Tibial nerve (tissue), 4 donors: ENCODE measurements at regions not wholly inside any gene's neighbourhood (a gene's known extent, or its start where the extent isn't known, plus 50 kb on each side); places are given as distances from the start of the nearest gene placed in this dataset.

Source experiments
- EP300 ChIP-seq, 2 donors: sonication (generic); formaldehyde crosslinking; IDR thresholded peaks; one replicate each; pipeline ENCODE4 v1.6.1; 2017; ENCODE audit warnings: antibody characterized with exemption in 2 of 2, mild to moderate bottlenecking in 1 of 2
- TF ChIP-seq, protein P1 (sequence below), 5 experiments: fragments of 200-600 bp in 3 of 5; fragments of 450-650 bp in 2 of 5; sonication (generic) in 3 of 5; IDR thresholded peaks; one replicate each; pipeline ENCODE4 v1.5.1; 2016 to 2019; ENCODE audit warnings: antibody characterized with exemption in 5 of 5, mild to moderate bottlenecking in 3 of 5, moderate library complexity in 2 of 5

DNA sequence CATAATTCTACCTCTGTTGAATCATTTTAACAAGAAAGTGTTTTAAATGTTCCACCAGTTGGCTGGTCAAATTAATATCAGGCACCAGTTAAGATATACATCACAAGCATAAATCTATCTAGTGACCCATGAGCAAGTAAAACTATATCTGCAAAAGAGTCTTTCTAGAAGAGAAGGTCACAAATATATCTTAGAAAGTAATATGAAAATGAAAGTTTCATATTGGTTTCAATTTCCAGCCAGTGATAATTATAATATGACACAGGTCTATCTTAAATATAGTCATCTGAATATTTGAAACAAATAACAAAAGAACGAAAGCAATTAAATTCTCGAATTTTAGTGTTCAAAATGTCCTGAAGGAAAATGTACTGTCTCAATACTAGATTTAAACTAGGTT lies 282.5 kb upstream of the KYNU start:
- no peak for TF ChIP-seq EP300 (IDR thresholded peaks at IDR 0.05)
- TF ChIP-seq, protein P1, sequence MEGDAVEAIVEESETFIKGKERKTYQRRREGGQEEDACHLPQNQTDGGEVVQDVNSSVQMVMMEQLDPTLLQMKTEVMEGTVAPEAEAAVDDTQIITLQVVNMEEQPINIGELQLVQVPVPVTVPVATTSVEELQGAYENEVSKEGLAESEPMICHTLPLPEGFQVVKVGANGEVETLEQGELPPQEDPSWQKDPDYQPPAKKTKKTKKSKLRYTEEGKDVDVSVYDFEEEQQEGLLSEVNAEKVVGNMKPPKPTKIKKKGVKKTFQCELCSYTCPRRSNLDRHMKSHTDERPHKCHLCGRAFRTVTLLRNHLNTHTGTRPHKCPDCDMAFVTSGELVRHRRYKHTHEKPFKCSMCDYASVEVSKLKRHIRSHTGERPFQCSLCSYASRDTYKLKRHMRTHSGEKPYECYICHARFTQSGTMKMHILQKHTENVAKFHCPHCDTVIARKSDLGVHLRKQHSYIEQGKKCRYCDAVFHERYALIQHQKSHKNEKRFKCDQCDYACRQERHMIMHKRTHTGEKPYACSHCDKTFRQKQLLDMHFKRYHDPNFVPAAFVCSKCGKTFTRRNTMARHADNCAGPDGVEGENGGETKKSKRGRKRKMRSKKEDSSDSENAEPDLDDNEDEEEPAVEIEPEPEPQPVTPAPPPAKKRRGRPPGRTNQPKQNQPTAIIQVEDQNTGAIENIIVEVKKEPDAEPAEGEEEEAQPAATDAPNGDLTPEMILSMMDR (IDR thresholded peaks at IDR 0.05) = no peak
